Adrenal gland (tissue), 9 donors: ENCODE measurements at regions not wholly inside any gene's neighbourhood (a gene's known extent, or its start where the extent isn't known, plus 50 kb on each side); places are given as distances from the start of the nearest gene placed in this dataset.

ENCODE experiments used
- DNase-seq, 7 donors: peaks; one replicate each; pipeline ENCODE4 v3.0.0-alpha.2; 2019 to 2020
- H3K27ac ChIP-seq, 5 donors: fragments of 200-600 bp; sonication (generic) in 4 of 5; 1 replicate in 3 of 5; 2 replicates in 2 of 5; pipeline versions ENCODE4 v1.5.1 to v1.8.0; 2016 to 2020; ENCODE audit warnings: mild to moderate bottlenecking in 1 of 5
- H3K27me3 ChIP-seq: fragments of 200-600 bp; 2 replicates; pipeline ENCODE4 v1.8.0; 2021
- H3K36me3 ChIP-seq, 2 donors: fragments of 200-600 bp; replicated peaks in 1 of 2; 1 replicate in 1 of 2; 2 replicates in 1 of 2; pipeline versions ENCODE4 v1.5.1 to v1.8.0; 2018 to 2022
- H3K4me1 ChIP-seq, 2 donors: fragments of 200-600 bp; replicated peaks in 1 of 2; 1 replicate in 1 of 2; 2 replicates in 1 of 2; pipeline versions ENCODE4 v1.5.1 to v1.8.0; 2018 to 2021
- H3K4me3 ChIP-seq, 4 donors: fragments of 200-600 bp; sonication (generic) in 3 of 4; one replicate each; pipeline ENCODE4 v1.5.1; 2016 to 2018
- H3K9me3 ChIP-seq, 3 donors: fragments of 200-600 bp; sonication (generic) in 1 of 3; replicated peaks in 1 of 3; 1 replicate in 2 of 3; 2 replicates in 1 of 3; pipeline versions ENCODE4 v1.5.1 to v1.8.0; 2016 to 2021
- POLR2A ChIP-seq, 2 donors: fragments of 450-650 bp; IDR thresholded peaks; one replicate each; pipeline ENCODE4 v1.6.1; 2017; ENCODE audit warnings: antibody characterized with exemption in 2 of 2, mild to moderate bottlenecking in 2 of 2, moderate library complexity in 1 of 2
- WGBS, 4 donors: extraction: QIAGEN DNeasy Blood & Tissue Kit in 2 of 4; methylation state at CpG; one replicate each; pipeline versions ENCODE4 v1.1.5 to v1.1.7; 2013 to 2017; 5-methylcytosine and 5-hydroxymethylcytosine counted together
- intact Hi-C, 2 donors: fragments of 100-400 bp; cut with DNase I; formaldehyde crosslinking; loops; one replicate each; pipeline versions ENCODE4 v1.14.1 to v1.15.0; 2022 to 2023
- TF ChIP-seq, protein P1 (sequence below), 6 experiments: fragments of 450-650 bp in 4 of 6; fragments of 200-600 bp in 2 of 6; sonication (generic) in 1 of 6; IDR thresholded peaks; 1 replicate in 5 of 6; 2 replicates in 1 of 6; pipeline versions ENCODE4 v1.5.1 to v1.8.0; 2016 to 2021; ENCODE audit warnings: antibody characterized with exemption in 6 of 6, mild to moderate bottlenecking in 2 of 6, moderate library complexity in 1 of 6
- donor health status: healthy with polysubstance abuse.
- donor health status: Bipolar disorder and iron deficiency.
- donor health status: DM: yes; HTN: yes; CAD: no.
- donor health status: DM: no; HTN: no; CAD: no.
- donor health status: DM: no; HTN: no; CAD: no.

DNA sequence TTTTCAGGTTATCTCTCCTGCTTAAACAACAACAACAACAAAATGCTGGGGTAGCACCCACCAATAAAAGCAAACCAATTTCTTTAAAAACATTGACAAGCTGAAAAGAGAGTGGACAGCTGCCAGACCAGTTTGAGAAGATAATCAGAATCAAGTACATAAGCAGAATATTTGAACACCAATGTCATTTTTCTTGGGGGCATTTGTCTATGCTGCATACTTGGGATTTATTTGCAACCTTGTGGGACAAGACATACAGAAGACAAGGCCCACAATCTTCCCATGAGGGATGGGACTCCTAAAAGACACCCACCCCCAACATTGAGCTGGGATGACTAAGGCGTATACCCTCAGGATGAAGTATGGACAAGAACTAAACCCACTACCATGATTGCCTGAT, 62.2 kb upstream of the NXPH2 start:
- TF ChIP-seq, protein P1, sequence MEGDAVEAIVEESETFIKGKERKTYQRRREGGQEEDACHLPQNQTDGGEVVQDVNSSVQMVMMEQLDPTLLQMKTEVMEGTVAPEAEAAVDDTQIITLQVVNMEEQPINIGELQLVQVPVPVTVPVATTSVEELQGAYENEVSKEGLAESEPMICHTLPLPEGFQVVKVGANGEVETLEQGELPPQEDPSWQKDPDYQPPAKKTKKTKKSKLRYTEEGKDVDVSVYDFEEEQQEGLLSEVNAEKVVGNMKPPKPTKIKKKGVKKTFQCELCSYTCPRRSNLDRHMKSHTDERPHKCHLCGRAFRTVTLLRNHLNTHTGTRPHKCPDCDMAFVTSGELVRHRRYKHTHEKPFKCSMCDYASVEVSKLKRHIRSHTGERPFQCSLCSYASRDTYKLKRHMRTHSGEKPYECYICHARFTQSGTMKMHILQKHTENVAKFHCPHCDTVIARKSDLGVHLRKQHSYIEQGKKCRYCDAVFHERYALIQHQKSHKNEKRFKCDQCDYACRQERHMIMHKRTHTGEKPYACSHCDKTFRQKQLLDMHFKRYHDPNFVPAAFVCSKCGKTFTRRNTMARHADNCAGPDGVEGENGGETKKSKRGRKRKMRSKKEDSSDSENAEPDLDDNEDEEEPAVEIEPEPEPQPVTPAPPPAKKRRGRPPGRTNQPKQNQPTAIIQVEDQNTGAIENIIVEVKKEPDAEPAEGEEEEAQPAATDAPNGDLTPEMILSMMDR (IDR thresholded peaks at IDR 0.05), result no peak
- no peak for TF ChIP-seq POLR2A (IDR thresholded peaks at IDR 0.05)
- intact Hi-C loops, result no loop called here
- DNase-seq, result no peak
- no peaks in the 10 kb centered on the region for H3K27me3 ChIP-seq
- H3K4me3 ChIP-seq, result no peak overlapping the region
- H3K4me1 ChIP-seq, result no peaks in the 10 kb centered on the region
- no peaks in the 10 kb centered on the region for H3K9me3 ChIP-seq
- no peaks in the 10 kb centered on the region for H3K36me3 ChIP-seq
- H3K27ac ChIP-seq, result no peak overlapping the region
- WGBS, 4 donors, result 71 to 92% (median 85%) methylated on average over 1 of the region's 1 CpG

DNA sequence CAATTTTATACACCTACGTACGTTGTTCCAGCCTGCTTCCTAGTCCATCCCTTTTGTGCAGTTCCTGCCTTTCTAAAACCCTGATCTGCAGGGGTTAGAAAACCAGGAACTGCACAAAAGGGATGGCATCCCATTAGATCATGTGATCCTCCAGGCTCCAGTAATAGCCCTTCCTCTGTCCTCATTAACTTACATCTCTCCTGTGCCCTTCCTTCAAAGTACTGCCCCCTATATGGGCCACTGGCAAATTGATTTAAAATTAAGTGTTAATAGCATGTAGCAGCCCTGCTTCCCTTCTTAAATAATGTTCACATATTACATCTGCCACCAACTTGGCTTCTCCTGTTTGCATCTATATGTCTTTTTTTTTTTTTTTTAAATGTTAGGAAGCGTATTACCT, 61.3 kb upstream of the NXPH2 start:
- TF ChIP-seq, protein P1 (IDR thresholded peaks at IDR 0.05), result no peak
- no peak for DNase-seq
- H3K4me1 ChIP-seq, result no peaks in the 10 kb centered on the region
- no peak overlapping the region for H3K27ac ChIP-seq
- no peaks in the 10 kb centered on the region for H3K27me3 ChIP-seq
- H3K4me3 ChIP-seq, result no peak overlapping the region
- intact Hi-C loops, result no loop called here
- H3K9me3 ChIP-seq, result no peaks in the 10 kb centered on the region
- H3K36me3 ChIP-seq, result no peaks in the 10 kb centered on the region
- WGBS, 4 donors, result 76 to 87% (median 79%) methylated on average over 3 of the region's 3 CpGs

DNA sequence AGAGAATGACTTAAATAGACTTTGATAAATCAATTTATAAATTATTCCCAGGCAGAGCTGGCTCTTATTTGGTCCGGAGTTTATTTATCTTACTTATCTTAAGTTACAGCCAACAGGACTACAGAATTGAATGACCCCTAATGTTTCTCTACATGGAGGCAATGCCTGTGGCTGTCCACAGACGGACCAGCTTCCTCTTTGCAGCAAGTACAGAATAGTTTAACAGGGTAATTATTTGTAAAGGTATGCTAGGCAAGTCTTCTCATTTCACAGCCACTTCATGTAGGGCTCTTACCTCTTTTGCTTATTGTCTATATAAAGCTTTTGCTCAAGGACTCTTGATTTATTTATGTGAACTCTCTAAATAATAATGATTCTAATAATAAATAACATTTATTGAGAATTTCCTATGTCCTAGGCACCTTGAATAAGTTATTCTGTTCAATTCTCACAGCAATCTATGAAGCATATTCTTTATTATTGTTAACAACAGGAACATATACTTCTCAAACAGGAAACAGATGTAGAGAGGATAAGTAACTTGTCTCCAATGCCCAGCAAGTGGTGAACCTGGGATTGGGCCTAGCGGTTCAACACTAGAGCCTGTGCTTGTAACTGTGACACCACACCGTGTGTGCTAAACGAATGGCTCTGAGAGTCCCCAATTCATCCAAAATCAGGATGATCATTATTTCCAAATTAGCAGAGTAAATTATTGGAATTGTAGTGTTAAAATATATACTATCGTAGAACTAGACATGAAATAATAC, 58.8 kb upstream of the NXPH2 start:
- intact Hi-C loops, result no loop called here
- Histone ChIP-seq H3K27me3 (no peaks in the 10 kb centered on the region), H3K4me1 (no peaks in the 10 kb centered on the region), H3K4me3 (no peak overlapping the region), H3K36me3 (no peaks in the 10 kb centered on the region), H3K27ac (no peak overlapping the region), H3K9me3 (no peaks in the 10 kb centered on the region)
- DNase-seq, result no peak
- no peak for TF ChIP-seq POLR2A (IDR thresholded peaks at IDR 0.05)
- TF ChIP-seq, protein P1 (IDR thresholded peaks at IDR 0.05), result no peak
- WGBS, 4 donors, result 38 to 57% (median 46%) methylated on average over 6 of the region's 6 CpGs

DNA sequence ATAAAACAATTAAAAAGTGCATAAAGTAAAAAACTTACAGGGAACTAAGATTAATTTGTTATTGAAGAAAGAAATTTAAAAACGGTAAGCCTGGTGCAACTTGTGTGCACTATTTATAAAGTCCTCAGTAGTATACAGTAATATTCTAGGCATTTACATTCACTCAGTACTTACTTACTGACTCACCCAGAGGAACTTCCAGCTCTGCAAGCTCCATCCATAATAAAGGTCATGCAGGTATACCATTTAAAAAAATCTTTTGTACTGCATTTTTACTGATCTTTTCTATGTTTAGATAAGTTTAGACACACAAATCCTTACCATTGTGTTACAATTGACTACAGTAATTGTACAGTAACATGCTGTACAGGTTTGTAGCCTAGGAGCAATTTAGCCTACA, 51.5 kb upstream of the NXPH2 start:
- no peak overlapping the region for H3K27ac ChIP-seq
- WGBS, 4 donors, result 69 to 73% (median 70%) methylated on average over 1 of the region's 1 CpG
- H3K4me1 ChIP-seq, result no peaks in the 10 kb centered on the region
- DNase-seq, result no peak
- no peak overlapping the region for H3K4me3 ChIP-seq
- H3K9me3 ChIP-seq, result no peaks in the 10 kb centered on the region
- no peaks in the 10 kb centered on the region for H3K27me3 ChIP-seq
- intact Hi-C loops, result no loop called here
- no peaks in the 10 kb centered on the region for H3K36me3 ChIP-seq
- TF ChIP-seq, protein P1 (IDR thresholded peaks at IDR 0.05), result no peak
- TF ChIP-seq POLR2A (IDR thresholded peaks at IDR 0.05), result no peak
